ENCODE measurements at regions not wholly inside any gene's neighbourhood (a gene's known extent, or its start where the extent isn't known, plus 50 kb on each side); places are given as distances from the start of the nearest gene placed in this dataset.
"Not testable (repeated sequence)": the region's sequence is repeated elsewhere in the genome, so short reads cannot be mapped to it uniquely, and the experiment has no call there.

GRCh38 chr13:81163823-81164222 is 822.9 kb upstream of the SPRY2 start:
- not testable (repeated sequence) for TF ChIP-seq EZH2phosphoT487 (IDR thresholded peaks at IDR 0.05; ENCODE audit: low read depth, severe bottlenecking, unreplicated experiment)
- TF ChIP-seq, protein P1, sequence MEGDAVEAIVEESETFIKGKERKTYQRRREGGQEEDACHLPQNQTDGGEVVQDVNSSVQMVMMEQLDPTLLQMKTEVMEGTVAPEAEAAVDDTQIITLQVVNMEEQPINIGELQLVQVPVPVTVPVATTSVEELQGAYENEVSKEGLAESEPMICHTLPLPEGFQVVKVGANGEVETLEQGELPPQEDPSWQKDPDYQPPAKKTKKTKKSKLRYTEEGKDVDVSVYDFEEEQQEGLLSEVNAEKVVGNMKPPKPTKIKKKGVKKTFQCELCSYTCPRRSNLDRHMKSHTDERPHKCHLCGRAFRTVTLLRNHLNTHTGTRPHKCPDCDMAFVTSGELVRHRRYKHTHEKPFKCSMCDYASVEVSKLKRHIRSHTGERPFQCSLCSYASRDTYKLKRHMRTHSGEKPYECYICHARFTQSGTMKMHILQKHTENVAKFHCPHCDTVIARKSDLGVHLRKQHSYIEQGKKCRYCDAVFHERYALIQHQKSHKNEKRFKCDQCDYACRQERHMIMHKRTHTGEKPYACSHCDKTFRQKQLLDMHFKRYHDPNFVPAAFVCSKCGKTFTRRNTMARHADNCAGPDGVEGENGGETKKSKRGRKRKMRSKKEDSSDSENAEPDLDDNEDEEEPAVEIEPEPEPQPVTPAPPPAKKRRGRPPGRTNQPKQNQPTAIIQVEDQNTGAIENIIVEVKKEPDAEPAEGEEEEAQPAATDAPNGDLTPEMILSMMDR (IDR thresholded peaks at IDR 0.05; ENCODE audit: poor library complexity), result not testable (repeated sequence)

Measured in hepatocyte (in vitro differentiated cells).